Left forelimb (tissue), 1 donor: ENCODE measurements at regions not wholly inside any gene's neighbourhood (a gene's known extent, or its start where the extent isn't known, plus 50 kb on each side); places are given as distances from the start of the nearest gene placed in this dataset.
"Not testable (repeated sequence)": the region's sequence is repeated elsewhere in the genome, so short reads cannot be mapped to it uniquely, and the experiment has no call there.

Experiments
- DNase-seq: peaks from one replicate; pipeline ENCODE4 v3.0.0-alpha.2; 2018; ENCODE audit warnings: low spot score

DNA sequence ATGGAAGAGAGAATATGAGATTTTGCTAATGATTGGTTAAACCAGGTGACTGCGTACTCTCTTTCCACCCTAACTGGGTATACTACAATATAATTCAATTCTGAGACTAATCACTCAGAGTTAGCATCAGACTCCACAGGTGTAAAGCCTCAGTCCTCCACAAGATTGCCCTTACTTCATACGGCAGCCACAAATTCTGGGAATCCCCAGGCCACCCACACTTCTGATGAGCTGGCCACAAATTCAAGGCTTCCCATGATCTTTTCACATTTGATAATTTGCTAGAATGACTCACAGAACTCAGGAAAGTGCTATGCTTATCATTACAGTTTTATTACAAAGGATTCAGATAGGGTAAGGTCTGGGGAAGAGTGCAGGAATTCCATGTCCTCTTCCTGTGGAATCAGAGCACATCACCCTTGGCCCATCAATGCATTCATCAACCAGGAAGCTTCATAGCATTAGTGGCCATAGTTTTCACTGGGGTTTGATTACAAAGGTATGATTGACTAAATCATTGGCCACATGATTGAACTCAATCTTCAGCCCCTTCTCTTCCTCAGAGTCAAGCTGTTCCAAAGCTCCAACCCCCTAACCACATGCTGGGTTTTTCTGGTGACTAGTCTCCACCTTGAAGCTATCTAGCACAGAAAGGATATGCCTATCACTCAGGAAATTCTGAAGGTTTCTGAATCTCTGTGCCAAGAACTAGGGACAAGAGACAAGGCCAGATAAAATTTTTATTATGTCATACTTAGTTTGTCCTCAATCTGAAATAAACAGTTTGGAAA is 131.7 kb downstream of the HHIPL2 start:
- DNase-seq: no peak

DNA sequence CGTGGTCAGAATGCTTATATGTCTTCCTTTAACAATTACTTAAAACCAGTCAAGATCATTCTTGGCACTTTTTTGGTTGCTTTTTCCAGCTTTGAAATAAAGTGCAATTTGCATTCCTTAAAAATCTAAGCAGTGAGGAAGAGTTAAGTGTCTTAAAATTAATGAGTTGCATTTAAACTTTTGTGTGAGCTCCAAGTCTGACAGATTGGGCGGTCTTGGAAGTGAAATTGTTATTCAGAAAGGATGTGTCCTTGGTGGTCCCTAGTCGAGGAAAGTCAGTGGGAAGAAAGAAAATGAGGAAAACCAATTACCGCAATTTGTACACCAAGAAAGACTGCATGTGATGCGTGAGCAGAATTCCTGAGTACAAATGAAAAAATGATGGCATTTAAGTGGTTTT is 132.5 kb downstream of the HHIPL2 start:
- no peak for DNase-seq

DNA sequence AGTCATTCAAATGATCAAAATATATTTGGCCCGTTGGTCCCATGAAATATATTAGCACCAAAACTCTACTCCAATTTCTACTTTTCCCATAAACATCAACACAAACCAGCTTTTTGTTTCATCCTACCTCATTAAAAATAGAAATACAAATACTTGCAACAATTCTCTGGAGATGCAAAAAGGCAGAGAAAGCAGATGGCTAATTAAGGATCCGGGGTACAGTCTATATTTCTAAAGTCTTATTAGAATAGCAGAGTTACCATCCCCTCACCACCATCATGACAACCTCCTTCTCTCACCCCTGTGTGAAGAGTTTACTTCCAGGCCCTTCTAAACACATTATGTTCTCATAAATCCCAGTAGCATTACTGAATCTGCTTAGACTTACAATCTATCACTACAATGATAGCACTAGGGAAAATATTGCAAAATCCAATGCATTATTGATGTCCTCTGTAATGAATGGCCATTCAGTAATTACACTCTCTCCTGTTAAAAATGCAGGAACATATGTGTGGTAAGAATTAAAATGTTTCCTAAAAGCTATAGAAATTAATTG is 133.8 kb downstream of the HHIPL2 start:
- no peak for DNase-seq

DNA sequence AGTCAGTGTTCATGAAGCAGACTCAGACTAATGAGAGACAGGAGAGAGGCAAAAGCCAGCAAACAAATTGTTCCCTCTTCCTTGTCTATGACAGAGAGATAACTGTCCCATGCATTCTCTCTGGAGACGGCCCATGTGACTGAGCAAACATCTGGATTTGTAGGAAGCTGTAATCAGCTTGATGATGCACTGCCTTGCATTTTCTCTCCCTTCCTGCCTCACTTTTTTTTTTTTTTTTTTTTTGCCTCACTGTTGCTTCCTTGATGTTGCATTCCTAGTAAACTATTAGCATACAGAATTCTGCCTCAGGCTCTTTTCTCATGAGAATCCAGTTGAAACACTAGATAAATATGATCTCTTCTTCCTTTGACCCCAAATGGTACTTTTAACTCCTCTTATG is 134.5 kb downstream of the HHIPL2 start:
- no peak for DNase-seq

DNA sequence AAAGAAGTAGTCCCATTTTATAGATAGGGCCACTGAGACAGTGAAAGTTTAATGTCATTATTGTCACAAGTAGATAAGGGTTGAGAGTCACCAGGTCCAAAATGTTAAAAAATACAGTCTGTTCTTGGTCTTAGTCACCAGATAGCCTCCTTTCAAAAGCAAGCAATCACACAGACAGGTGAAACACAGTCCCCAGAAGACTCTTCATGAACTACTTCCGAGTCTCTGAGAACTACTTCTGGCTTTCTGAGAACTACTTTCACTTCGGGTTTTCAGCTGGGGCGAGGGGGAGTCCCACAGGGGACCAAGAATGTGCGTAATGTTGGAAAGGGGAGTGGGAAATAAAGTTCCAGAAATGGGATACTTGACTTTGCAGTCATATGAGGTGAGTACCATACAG is 143.2 kb downstream of the HHIPL2 start:
- DNase-seq: no peak

DNA sequence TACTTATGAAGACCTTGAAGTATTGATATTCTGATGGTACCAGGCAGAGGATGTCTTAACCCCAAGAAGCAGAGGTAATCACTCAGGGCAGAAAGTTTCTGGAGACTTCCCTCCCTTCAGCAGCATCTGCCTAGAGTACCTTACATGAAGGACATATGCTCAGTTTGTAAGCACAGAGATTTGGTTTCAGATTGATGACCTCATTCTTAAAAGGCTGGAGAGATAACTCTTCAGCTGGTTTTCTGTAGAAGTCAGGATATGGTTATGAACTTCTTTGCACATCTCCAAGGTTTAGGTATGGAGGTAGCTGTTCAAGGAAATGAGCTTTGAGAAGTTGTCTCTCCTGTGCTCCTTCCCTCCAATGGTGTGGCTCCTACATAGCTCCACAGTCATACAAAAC is 148.7 kb downstream of the HHIPL2 start:
- DNase-seq: no peak

DNA sequence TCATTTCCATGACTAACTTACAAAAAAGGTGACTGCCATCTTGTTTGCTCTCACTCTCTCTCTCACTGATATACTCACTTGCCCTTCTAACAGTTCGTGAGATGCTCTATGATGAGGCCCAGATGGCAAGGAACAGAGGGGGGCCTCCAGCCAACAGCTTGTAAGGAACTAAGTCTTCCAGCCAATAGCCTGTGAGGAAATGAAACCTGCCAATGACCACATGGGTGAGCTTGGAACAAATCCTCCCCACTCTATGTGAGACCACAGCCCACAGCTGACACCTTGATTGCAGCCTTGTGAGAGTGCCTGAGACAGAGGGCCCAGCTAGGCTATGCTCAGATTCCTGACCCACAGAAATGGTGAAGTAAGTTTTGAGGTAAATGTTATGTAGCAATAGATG is 153.7 kb downstream of the HHIPL2 start:
- no peak for DNase-seq

DNA sequence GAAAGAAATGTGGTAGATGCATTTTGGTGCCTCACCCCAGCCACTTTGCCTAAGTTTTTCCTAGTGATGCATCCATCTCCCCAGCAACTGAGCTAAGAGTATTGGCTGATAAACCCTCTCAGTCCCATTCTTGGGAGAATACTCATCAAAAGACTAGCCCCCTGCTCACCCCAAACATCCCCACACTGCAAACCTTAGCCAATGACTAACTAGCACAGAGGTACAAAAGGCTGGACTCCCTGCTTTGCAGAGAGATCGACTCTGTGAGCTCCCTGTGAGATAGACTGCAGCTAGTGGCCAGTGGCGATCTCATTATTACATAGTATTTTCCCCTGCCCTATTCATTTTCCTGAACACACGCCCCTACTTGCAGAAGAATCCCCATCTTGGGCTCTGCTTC is 155.3 kb downstream of the HHIPL2 start:
- no peak for DNase-seq

DNA sequence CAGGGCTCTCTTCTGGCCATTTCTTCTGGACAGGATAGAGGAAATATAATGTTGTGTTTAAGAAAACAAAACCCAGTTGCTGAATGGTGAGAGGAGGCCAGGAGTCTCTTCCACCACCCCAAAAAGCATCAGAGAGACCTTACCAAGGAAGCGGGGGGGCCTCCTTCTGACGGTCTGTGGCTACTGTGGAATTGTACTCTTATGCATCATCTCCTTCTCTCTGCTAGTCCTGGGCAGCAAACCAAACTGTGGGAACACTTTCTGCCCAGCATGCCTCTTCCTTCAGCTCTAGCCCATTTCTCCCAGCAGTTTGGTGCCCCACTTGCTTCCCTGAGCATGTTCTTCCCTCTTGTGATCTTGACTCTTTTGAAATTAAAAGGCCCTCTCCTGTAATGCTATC is 157.7 kb downstream of the HHIPL2 start:
- DNase-seq: no peak

DNA sequence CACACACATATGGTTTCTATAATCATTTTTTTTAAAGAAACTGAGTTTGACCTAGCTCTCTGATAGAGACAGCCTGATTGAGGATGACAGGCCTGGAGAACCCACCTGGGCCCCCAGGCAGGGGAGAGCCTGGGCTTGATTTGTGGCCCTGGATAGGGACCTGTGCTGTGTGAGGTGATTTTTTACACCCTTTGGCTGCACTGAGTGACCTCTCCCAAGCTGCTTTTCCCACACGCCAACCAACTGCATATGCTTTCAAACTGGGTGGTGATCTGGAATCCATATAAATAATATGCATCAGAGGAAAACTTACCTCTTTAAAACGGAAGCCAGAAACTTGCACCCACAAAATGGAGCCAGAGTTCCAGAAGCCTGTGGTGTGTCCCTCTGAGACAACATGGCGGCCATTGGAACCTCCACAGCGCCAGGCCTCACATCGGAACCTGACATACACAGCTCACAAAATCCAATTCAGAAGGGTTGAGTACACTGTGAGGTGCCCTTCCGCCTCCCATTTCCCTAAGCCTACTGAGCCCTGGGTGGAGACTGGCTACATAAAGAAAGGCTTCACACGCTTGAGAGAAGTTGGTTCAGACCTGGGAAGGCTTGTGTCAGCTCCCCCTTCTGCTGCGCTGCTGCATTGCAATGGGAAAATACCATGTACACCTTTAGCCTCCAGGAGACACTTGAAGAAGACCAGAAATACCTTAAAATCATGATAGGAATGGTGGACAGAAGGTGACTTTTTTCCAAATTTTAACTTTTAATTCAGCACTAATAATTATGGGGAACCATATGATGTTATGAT is 160.7 kb downstream of the HHIPL2 start:
- no peak for DNase-seq

DNA sequence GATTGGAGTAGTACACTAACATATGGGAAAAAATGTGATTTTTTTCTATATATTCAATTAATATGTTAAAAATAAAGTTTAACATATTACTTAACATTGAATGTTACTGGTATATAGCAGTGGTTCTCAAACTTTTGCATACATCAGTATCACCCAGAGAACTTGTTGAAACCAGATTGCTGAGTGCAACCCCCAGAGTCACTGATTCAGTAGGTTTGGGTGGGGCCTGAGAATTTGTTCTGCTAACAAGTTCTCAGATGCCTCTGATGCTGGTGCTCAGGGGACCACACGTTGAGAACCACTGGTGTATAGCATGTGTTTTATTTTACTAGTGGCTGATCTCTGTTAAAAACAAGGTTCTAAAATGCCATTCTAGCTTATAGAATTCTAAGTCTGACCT is 161.9 kb downstream of the HHIPL2 start:
- DNase-seq: no peak

DNA sequence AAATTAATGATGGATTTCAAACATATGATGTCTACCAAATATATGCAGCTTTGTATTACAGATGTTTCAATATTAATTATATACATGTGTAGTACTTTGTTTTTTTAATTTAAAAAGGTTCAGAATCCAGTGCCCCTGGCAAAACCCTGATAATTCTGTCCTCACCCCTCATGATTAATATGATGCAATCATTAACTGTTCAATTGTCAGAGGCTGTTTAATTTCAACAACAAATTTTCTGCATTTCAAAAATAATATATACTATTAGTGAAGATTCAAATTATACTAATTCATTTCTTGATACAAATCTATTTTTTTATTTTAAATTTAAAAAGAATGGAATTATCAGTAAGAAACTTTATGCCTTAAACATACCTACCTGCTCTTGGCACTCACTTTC is 162.6 kb downstream of the HHIPL2 start:
- DNase-seq: no peak

DNA sequence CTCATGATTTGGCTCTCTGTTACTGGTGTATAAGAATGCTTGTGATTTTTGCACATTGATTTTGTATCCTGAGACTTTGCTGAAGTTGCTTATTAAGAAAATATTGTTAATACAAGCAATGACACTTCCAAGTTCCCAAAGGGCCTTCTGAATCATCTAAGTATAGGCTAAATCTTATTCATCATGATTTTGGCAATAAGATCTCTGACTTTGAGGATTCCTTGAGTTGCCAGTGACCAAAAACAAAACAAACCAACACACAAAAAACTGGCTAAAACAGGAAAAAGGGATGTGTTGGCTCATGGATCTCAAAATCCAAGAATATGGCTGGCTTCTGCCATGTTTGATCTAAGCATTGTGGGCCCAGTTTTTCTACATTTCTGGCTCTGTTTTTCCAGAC is 163.4 kb downstream of the HHIPL2 start:
- no peak for DNase-seq

DNA sequence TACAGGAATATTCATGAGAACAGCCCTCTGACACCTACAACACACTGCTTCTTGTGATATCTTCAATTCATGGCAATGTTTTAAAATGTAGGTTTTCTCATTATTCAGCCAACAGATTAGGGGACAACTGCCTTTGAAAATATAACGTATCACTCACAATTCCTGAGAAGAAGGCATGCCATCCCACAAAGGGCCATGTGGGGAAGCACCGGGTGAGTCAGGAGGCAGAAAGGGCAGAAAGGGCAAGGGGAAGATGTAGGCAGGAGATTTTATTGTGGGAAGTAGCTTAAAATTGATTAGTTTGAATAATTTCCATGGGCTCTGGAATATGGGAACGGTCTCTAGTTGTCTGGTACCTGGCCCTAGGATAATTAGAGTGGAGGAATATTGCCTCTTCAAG is 165.7 kb downstream of the HHIPL2 start:
- no peak for DNase-seq

DNA sequence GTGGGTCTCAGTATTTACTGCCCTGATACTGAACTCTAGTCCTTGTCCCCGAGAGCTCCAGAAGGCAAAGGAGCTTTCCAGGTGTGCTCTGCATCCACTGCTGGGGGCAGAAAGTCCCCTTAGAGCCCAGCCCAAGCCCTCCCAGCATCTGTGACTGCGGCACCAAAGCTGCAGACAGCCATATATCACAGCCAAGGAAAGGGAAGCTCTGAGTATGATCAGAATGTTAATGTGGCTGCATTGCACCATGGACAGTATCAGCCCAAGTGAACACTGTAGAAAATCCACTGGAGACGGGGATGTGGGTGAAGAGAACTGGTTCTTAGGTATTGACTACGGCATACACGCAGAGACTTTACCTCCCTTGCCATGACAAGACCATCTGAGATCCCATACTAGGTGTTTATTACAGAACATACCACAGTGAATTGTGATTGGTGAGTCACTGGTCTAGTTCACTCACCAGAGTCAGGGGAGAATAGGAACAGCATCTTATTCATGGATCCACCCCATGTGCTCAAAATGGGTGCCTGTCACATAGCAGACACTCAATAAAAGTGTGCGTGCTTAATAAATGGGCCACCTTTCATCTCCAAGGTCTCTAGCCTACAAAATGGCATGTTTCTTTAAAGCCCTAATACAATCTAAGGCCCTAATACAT is 170.3 kb downstream of the HHIPL2 start:
- no peak for DNase-seq

DNA sequence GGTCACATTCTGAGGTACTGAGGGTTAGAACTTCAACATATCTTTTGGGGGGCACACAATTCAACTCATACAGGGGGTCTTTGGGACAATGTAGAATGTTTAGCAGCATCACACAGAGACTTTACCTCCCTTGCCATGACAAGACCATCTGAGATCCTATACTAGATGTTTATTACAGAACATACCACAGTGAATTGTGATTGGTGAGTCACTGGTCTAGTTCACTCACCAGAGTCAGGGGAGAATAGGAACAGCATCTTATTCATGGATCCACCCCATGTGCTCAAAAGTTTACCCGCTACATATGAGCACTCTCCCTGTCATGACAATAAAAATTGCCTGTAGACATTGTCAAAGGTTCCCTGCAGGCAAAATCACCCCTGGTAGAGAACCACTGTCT is 171.1 kb downstream of the HHIPL2 start:
- DNase-seq: not testable (repeated sequence)

DNA sequence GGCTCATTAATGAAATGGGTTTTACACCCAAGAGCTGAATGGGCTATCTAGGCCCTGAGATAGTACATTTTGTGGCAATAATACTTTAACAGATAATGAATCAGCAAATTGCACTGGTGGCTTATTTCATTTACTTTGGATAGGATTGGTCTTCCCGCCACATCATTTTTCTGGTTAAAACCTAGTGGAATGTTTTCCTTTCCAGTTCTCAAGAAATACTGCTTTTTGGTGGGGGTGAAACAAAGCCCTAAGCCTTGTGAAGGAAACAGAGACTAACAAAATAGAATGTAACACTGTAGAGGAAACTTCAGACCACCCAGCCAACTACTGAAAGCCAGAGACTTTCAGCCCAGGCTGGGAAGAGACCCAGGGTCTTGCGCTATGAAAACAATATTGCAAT is 172.2 kb downstream of the HHIPL2 start:
- DNase-seq: no peak

DNA sequence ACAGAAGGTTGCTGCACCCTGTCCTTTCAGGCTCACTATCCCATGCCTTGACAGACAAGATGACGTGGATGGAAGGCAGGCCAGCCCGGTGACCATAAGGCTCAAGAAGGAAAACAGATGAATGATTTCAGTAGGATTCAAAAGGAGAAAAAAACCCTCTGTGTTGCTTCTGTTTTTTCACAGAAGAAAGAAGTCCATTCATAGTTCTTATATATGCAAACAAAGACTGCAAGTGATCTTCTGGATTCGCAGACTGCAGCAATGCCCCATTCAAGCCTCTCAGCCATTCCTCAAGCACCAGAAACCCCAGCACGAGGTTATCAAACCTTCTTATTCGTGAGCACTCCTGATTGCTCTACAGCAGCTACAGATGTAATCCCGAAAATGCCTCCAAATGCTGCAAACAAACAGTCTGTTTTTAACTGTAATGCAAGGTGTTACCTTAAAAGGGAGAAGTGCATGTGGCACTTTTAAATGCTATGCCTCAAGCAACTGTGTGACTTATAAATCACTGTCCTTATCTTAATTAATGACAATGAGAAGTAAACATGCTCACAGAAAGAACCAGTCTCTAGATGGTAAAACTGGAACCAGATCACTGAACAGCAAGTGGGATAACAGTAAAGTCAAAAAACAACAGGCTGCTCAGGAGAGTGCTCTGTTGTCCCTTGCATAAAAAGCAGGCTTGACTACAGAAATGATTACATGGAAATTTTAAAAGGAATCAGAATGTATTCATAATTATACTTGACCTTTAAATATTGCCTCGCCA is 173.9 kb downstream of the HHIPL2 start:
- DNase-seq: no peak

DNA sequence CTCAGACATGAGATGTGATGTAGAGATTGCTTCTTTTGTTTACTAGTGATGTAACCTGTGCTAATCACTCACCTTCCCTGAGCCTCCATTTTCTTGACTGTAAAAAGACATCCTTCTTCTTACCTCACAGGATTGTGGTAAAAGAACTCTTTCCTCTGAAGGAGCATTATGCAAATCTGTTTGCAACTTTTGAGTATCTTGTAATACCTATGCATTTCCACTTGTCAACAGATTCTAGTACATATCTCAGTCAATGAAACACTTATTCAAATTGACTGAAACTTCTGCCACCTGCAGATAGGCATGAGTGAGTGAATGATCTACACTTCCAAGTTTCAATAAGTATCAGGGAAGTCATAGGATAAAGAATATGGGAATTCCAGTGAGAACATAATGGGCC is 174.7 kb downstream of the HHIPL2 start:
- no peak for DNase-seq

DNA sequence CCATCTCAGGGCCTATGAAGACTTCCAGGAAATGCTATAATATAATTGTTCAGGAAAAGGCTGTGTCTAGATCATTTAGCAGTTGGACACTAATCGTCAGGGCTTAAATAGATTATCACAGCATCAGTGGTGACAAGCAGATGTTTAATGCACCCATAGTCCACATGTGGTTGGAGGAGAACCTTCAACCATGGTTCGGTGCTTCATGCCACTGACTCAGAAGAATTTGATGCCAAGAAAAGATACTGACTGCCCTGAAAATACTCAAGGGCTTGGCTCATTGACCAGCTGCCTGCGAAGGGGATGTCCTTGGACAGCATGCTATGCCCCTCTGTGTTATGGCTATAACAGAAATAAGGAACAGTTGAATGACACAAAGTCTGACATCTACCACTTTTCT is 175.7 kb downstream of the HHIPL2 start:
- no peak for DNase-seq

DNA sequence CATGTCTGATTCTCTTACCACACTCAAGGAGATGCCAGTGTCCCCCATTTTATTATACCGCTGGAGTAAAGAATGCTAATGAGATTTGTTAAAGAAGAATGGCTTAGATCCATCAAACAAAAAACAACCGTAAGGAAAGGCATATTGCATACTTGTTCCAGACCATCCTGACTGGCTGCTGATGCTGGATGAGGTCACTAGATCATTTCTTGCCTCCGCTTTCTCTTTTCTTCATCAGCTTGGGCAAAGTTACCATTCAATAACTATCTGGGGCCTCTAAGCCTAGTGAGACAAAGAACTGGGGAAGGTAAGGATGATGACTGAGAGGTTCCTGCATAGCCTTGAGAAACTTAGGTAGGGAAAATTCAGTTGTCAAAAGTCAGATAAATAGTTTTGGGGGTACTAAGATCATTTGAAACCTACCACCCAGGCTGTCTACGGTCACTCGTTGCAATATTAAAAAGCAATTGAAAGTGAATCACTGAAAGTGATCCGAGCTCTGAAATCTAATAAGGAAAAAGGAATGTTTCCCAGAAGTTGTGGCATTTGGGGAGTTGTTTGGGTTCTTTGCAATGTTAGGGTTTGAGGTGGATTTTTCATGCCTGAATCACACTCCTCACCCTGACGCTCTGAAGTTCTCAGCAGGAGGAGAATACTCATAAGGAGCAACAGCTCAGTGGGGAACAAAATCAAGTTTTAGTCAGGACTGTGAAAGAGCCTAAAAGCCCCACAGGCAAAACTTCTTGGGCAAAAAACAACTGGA is 176.8 kb downstream of the HHIPL2 start:
- DNase-seq: no peak
